ENCODE measurements at regions not wholly inside any gene's neighbourhood (a gene's known extent, or its start where the extent isn't known, plus 50 kb on each side); places are given as distances from the start of the nearest gene placed in this dataset.

DNA sequence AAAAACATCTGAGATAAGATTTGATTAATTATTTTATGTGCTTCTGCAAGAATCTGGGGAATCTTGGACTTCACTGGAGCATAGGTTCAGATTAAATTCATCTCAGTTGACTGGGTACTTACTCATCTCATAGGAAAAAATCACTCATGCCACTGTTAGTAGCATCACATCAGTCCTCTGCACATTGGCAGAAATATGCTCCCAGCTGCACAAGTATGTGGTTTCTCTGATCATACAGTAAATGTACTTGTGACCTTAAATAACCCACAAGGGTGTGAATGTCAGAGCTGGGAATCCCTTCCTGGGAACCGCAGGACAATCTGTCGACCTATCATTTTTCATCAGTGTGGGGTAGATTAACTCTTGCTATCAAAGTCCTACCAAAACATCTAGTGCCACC lies 203.7 kb upstream of the SLC24A2 start:
- TF ChIP-seq KDM5A (IDR thresholded peaks at IDR 0.05), result no peak
- ChIA-PET CTCF (no interaction called here), POLR2A (no interaction called here)
- Histone ChIP-seq H3K4me1 (no peaks in the 10 kb centered on the region), H3K27ac (no peak overlapping the region), H3K4me3 (no peak overlapping the region), H3K9me3 (no peaks in the 10 kb centered on the region), H3K4me2 (no peak overlapping the region)
- DNase-seq (ENCODE audit: low read depth in 1 of 2, low spot score in 1 of 2), result no peak
- 0% methylated on average over 2 of the region's 2 CpGs for WGBS (ENCODE audit: missing lambda C conversion rate)
- FAIRE-seq, result no peak
- no peak for ATAC-seq

- DNase-seq (ENCODE audit: low read depth in 1 of 2, low spot score in 1 of 2), result no peak
- POLR2A ChIA-PET, result no interaction called here
- ATAC-seq, result no peak
- Histone ChIP-seq H3K4me2 (no peak overlapping the region), H3K4me1 (no peaks in the 10 kb centered on the region), H3K4me3 (no peak overlapping the region), H3K27ac (no peak overlapping the region), H3K9me3 (no peaks in the 10 kb centered on the region)
- FAIRE-seq, result no peak
- TF ChIP-seq RAD21 (conservative IDR thresholded peaks at IDR 0.05 in 1 of 2, IDR thresholded peaks at IDR 0.05 in 1 of 2) (no peak), MAFK (IDR thresholded peaks at IDR 0.05; ENCODE audit: partially characterized antibody) (peak; percentile 84)
- WGBS (ENCODE audit: missing lambda C conversion rate), result 2% methylated on average over 1 of the region's 1 CpG
- CTCF ChIA-PET, result no interaction called here
Observed at GRCh38 chr9:19989213-19989612, 200.4 kb upstream of the SLC24A2 start.

- TF ChIP-seq HOXB5 (CRISPR knock-in tag; IDR thresholded peaks at IDR 0.05), result no peak
- ATAC-seq (no peak), DNase-seq (ENCODE audit: low read depth in 1 of 2, low spot score in 1 of 2) (no peak), FAIRE-seq (no peak)
- 10% methylated on average over 2 of the region's 2 CpGs for WGBS (ENCODE audit: missing lambda C conversion rate)
- Histone ChIP-seq H3K4me2 (no peak overlapping the region), H3K27ac (no peak overlapping the region), H3K9me3 (no peaks in the 10 kb centered on the region), H3K4me1 (no peaks in the 10 kb centered on the region), H3K4me3 (no peak overlapping the region)
- POLR2A ChIA-PET, result no interaction called here
- CTCF ChIA-PET, result interaction anchor here (0.9 kb wide), 2 partner anchors 20 to 142 kb away, joined by 3 read pairs; no protein-coding TSS in a partner anchor
Observed at GRCh38 chr9:19988281-19988680, 199.4 kb upstream of the SLC24A2 start.

DNA sequence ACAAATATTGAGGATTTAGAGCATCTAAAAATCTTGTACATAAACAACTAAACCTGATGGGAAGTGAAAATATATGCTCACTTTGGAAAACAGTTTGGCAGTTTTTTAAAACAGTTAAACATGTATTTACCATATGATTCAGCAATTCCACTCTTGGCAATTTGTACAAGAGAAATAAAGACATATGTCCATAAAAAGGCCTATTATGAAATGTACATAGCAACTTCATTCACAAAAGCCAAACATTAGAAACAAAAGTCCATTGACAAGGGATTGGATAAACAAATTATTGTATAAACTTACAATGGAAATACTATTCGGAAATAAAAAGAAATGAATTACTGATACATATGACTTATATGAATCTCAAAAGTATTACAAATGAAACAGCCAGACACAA lies 196.2 kb upstream of the SLC24A2 start:
- H3K4me1 ChIP-seq, result no peaks in the 10 kb centered on the region
- DNase-seq (ENCODE audit: low read depth in 1 of 2, low spot score in 1 of 2) (no peak), ATAC-seq (no peak), FAIRE-seq (no peak)
- 78% methylated on average over 1 of the region's 1 CpG for WGBS (ENCODE audit: missing lambda C conversion rate)
- no peak for TF ChIP-seq HOXB13 (CRISPR knock-in tag; IDR thresholded peaks at IDR 0.05; ENCODE audit: low read depth)
- TF ChIP-seq ZC3H11A (IDR thresholded peaks at IDR 0.05), result no peak
- TF ChIP-seq HOXA7 (CRISPR knock-in tag; IDR thresholded peaks at IDR 0.05), result no peak
- TF ChIP-seq CBX2 (IDR thresholded peaks at IDR 0.05; ENCODE audit: borderline replicate concordance, low read depth), result no peak
- no peak for TF ChIP-seq ZNF302 (CRISPR knock-in tag; IDR thresholded peaks at IDR 0.05)
- TF ChIP-seq ELK1 (IDR thresholded peaks at IDR 0.05; ENCODE audit: low read depth, low read length), result no peak
- no peak for TF ChIP-seq CHD4 (IDR thresholded peaks at IDR 0.05; ENCODE audit: borderline replicate concordance)
- no peak for TF ChIP-seq NR3C1 (IDR thresholded peaks at IDR 0.05)
- TF ChIP-seq FOSB (CRISPR knock-in tag; IDR thresholded peaks at IDR 0.05), result no peak
- no peak for TF ChIP-seq MYC (IDR thresholded peaks at IDR 0.05; ENCODE audit: borderline replicate concordance, low read length)
- no peak for TF ChIP-seq EHF (CRISPR knock-in tag; IDR thresholded peaks at IDR 0.05)
- no peak for TF ChIP-seq ZSCAN20 (CRISPR knock-in tag; IDR thresholded peaks at IDR 0.05)
- no peak for TF ChIP-seq RARB (CRISPR knock-in tag; IDR thresholded peaks at IDR 0.05)
- no peak for TF ChIP-seq HOXB5 (CRISPR knock-in tag; IDR thresholded peaks at IDR 0.05)
- TF ChIP-seq GATA3 (IDR thresholded peaks at IDR 0.05; ENCODE audit: borderline replicate concordance), result no peak
- TF ChIP-seq MAFK (IDR thresholded peaks at IDR 0.05; ENCODE audit: partially characterized antibody), result no peak
- no peak for TF ChIP-seq HES2 (IDR thresholded peaks at IDR 0.05)
- no peak for TF ChIP-seq KDM5A (IDR thresholded peaks at IDR 0.05)
- no peak for TF ChIP-seq JUNB (IDR thresholded peaks at IDR 0.05)
- TF ChIP-seq RAD21 (conservative IDR thresholded peaks at IDR 0.05 in 1 of 2, IDR thresholded peaks at IDR 0.05 in 1 of 2), result no peak
- CTCF ChIA-PET, result no interaction called here
- POLR2A ChIA-PET, result no interaction called here
- H3K4me3 ChIP-seq, result no peak overlapping the region
- H3K27ac ChIP-seq, result no peak overlapping the region
- no peak overlapping the region for H3K4me2 ChIP-seq
- no peaks in the 10 kb centered on the region for H3K9me3 ChIP-seq
